Tibial nerve (tissue), 3 donors: ENCODE measurements at regions not wholly inside any gene's neighbourhood (a gene's known extent, or its start where the extent isn't known, plus 50 kb on each side); places are given as distances from the start of the nearest gene placed in this dataset.

Experiments used
- CTCF ChIP-seq, 5 experiments: fragments of 200-600 bp in 3 of 5; fragments of 450-650 bp in 2 of 5; sonication (generic) in 3 of 5; IDR thresholded peaks; one replicate each; pipeline ENCODE4 v1.5.1; 2016 to 2019; ENCODE audit warnings: antibody characterized with exemption in 5 of 5, mild to moderate bottlenecking in 3 of 5, moderate library complexity in 2 of 5
- POLR2A ChIP-seq, 2 donors: fragments of 450-650 bp; IDR thresholded peaks; one replicate each; pipeline ENCODE4 v1.6.1; 2017; ENCODE audit warnings: antibody characterized with exemption in 2 of 2, mild to moderate bottlenecking in 2 of 2, moderate library complexity in 2 of 2

GRCh38 chr16:60902114-60902513 lies 1134.1 kb downstream of the CDH8 start:
- TF ChIP-seq CTCF (IDR thresholded peaks at IDR 0.05) (no peak), POLR2A (IDR thresholded peaks at IDR 0.05) (no peak)
